Fibroblast of upper back skin (primary cell): ENCODE measurements at regions not wholly inside any gene's neighbourhood (a gene's known extent, or its start where the extent isn't known, plus 50 kb on each side); places are given as distances from the start of the nearest gene placed in this dataset.
A peak's percentile ranks its signal among the peaks of the same experiment; 100 is the strongest.

Experiments used
- DNase-seq: peaks from one replicate; pipeline ENCODE4 v3.0.0-alpha.2; 2013

DNA sequence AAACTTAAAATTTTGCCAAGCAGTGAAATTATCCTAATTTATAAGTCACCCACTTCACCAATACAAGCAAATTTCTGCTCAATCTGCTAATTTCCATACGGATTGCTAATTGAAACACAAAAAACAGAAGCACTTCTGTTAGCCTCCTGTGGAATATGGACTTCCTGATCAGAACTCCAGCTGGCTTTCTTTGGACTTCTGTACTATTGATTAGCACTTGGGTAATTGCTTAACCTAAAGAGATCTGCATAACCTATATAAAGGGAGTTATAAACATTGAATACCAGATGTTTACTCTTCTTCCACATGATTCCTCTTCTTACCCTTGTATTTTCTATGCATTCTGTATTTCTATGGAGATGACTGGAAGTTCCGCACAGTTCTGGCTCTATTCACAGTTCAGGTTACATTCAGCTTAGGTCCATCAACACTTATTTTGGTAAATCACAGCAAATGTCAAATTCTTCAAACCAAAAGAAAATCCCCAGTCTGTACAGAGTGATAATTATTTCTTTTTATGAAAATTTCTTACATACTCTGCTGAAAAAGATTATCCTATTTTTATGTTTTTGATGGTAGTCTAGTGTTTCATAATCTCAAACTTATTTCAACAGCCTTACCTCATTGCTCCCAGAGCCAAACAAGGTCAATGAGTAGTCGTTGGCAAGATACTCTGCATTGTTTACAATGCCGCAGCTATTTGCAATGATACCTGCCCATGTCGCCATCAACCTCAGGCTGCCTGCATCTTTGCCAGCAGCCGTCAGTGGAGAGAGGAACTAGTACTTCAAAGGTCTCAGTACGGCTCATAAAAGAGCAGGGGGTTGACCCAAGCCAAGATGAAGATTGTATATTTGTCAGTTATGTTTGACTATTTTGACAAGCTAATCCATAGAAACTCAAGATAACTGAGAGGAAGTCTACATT lies 225.6 kb downstream of the AHR start:
- peak; percentile 80 for DNase-seq

DNA sequence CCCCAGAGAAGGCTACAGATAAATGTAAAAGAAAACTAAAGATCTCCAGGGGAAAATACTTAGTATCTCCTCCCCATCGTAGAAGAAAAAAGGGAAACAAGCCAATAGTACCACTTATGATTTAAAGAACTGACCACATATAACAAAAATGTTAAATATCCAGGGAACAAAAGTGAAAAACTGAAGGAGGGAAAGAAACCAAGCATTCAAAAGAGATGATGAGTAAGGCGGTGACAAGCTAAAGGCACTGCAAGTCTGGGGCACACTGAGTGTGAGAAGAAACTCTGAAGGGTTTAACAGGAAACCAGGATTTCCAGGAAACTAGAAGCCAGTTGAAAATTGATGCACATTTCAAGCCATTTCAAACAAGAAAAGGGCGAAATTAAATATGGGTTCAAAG lies 226.3 kb downstream of the AHR start:
- DNase-seq, result peak; percentile 87

DNA sequence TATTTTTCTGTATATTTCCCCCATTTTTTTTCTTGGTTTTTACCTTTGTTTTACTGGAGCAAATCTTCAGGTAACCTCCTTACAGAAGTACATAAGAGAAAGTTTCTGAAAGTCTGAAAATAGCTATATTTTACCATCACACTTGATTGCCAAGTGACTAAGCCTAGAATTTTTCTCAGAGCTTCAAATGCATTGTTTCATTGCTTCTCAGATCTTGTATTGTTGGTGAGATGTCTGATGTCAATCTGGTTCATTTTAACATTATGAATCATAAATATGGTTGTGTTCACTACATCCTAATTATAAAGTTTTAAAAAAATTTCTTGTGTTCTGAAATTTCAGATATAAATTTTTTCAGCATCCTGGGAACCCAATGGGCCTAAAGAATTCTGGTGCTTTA lies 228.2 kb downstream of the AHR start:
- DNase-seq, result peak; percentile 49

DNA sequence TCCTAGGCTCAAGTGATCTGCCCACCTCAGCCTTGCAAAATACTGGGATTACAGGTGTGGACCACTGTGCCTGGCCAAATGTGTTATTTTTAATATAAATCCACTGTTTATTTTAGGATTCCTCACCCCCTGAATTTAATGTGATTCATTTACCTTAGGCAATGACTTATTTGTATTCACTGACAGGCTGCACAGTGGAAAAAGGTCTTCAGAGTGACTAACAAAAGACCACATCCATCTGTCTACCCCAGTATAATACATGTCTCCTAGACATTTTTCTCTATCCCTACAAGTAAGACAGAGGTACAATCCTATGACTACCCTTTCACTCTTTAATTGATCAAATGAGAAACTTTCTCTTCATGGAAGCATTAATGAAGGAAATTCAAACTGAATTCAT lies 230.2 kb downstream of the AHR start:
- peak; percentile 32 for DNase-seq

DNA sequence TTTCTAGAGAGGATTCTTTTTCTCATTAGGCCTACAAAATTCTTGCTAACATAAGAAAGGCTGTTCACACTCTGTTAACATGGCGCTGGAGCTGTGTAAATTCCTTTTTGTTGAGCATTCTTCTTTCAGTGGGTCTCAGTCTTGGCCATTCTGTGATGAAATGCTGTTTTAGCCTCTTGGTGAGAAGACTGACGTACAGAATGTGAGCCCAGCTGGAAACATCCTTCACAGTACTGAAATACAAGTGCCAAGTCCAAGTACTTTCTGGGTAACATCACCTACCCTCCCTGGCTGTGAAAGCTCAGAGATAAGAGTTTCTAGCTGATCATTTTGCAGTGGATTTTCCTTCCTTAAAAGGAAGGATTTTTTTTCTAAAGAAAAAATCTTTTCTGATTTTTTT lies 231.8 kb downstream of the AHR start:
- DNase-seq, result peak; percentile 84

DNA sequence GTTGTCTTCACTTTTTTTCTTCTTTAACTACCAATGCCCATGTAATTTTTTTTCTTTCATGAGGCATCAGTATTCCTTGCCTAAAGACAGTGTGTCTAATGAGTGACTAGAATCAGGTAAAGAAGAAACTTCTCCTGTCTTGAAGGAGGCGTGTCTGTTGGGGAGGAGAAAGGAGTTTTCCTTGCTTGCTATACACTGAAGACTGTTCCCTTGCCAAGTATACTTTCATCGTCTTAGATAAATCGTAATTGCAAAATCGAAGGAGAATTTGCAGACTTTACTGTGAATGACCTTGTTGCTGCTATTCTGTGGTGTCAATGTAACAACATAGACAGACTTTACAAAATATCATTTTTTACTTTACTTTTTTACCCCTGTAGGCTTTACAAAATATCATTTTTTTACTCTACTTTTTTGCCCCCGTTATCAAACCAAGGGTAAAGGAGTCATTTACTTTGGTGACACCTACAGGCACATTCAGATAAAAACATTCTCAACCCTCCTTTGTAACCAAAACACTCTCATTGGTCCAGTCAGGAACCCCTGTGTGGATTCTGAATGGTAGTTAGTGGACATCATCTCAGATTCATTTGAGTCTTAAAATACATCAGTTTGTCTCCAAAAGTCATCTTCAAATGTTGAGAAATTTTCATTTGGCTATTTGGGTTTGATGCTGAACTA lies 232.4 kb downstream of the AHR start:
- DNase-seq, result peak; percentile 32

DNA sequence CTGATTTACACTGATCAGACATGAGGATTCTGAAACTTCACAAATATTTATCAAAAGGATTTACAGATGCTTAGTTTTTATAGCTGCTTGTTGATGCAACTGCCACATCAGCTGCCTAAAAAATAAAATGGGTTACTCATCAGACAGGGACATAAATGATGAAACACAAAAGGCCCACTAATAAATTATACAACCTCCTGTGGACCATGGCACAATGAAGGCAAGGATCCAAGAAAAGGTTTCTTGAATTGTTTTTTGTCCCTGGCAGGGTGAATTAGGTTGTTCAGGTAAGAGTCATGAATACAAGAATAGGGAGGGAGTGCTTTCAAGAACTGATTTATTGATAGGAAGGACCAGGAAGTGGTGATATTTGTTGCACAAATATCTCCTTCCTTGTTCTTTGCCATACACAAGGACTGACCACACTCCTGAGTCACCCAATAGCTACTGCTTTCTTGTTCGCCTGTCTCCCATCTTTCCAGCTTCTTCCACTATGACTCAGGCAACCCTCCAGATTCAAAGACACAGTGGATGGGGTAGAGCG lies 234.5 kb downstream of the AHR start:
- peak; percentile 95 for DNase-seq

DNA sequence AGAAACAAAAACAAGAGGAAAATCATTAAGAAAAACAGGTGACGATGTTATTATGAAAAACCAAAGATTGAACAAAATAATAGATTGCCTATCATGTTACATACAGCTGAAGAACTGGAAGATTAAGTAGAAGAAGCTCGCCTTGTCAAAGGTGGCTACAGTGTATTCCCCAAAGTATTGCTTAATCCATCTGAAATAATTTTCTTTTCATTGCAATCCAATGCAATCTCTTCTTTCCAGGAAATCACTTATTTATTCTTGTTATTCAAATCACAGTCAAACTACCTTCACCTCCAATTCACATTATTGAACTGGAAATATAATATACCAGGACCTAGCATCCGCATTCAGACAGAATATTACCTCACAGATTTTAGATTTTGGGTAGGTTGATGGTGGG lies 235.9 kb downstream of the AHR start:
- no peak for DNase-seq

DNA sequence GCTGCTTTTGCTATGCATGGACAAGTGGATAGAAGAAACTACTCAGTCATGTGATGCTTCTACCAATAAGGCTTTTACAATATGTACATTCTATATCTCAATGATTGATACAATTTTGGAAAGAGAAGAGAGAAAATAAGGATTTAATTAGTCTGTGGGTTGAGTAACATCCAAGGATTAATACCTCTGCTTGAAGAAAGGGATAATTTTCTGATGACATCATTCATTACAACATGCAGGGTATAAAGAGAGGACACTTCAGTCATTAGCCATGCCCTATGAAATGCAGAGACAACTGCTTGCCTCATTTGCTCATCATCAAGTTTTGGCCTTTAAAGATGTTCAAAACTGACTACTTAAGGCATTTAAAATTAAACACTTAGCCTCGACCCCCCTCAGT lies 237.3 kb downstream of the AHR start:
- DNase-seq, result peak; percentile 85

DNA sequence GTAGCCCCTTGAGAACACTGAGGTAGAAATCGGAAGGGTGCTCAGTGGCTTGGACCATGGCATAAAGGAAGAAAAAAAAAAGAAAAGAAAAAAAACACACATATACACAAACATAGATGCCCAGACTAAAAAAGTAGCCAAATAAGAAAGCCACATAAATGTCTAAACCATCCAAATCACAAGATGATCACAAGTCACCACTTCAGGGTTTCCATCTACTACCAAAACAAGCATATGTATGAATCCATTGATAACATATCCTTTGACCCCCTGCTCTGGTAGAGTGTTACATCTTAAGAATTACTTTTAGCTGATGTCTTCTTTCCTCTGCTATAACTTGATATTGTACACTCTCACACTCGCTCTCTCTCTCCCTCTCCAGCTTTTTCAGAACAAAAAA lies 245.9 kb downstream of the AHR start:
- DNase-seq, result no peak

DNA sequence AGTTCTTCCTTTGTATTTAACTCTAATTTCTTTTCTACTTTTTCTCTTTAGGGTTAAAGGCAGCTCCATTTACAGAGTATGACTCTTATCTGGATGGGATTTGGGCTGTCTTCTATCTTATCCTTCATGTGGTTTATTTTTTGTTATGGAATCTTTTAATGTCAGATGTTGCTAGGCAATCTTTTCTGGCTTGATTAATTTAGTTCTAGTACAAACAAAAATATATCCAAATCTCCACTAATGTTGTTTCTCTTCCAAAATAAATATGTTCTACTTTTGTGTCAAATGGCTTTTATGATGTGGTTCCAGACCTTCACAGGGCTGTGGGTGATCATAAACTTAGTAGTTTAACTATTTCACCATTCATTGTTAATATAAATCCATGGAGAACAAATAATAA lies 246.9 kb downstream of the AHR start:
- DNase-seq, result no peak

DNA sequence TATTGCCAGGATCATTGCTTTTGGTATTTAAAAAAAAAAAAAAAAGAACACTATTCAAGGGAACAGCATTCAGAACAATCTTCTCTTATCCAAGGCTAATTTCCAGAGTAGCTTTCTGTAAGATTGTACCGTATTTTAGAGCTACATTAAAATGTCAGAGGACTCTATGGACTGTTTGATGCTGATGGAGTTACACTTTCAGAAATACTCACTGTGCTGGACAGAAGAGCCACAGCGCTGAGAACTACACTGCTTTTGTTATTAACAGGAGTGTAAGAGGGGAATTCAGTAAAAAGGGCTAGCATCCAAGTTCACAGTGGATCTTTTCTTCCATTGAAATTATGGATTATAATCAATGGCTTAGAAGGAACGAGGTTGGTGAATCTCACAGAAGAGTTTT lies 247.7 kb downstream of the AHR start:
- no peak for DNase-seq

DNA sequence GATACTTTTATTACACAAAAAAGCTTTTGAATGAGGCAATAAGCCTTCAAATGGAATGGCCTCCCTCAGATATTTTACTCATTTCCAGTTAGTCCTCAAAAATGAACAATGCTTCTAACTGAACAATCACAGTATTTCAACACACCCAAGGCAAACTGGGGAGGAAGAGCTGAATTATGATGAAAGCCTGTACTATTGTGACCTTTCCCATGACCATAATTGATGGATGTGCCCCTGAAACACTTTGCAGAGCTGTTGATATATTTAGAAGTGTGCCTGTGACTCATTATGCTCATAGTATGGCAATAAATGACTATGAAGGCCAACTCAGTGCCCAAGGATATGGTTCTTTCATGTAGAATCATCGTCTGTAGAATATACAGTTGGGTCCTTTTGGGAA lies 248.1 kb downstream of the AHR start:
- DNase-seq, result peak; percentile 83

DNA sequence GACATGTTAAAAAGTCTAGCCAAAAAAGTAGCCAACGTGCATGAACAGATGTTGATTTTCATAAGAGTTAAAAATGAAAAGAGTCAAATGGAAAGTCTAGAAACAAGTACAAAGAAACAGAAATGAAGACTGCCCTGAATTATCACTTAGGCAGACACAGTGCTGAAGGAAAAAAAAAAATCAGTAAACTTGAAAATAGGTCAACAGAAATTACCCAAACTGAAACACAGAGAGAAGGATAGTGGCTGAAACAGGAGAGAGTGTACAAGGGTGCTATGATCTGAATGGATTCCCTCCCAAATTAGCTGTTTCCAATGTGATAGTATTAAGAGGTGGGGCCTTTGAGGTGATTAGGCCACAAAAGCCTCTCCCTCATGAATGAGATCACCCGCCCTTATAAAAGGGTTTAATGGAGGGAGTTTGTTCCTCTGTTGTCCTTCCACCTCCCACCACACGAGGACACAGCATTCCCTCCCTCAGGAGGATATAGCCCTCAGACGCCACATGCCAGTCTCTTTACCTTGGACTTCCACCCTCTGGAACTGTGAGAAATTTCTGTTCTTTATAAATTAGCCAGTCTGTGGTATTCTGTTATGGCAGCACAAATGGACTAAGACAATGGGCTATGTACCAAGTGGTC lies 249.7 kb downstream of the AHR start:
- no peak for DNase-seq

DNA sequence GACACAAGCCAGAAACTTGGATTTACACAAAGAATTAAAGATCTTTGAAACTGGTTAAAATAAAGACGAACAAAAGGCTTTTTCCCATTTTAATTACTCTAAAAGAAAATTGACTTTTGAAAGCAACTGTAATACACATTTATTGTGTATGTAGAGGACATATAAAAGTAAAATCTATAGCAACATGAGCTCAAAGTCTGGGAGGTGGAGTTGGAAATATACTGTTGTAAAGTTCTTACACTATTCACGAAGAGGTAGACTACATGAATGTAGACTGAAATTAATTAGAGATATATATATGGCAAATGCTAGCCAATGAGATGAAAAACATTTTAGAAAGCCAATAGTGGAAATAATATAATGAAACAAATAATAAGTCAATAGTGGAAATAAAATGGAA lies 251.0 kb downstream of the AHR start:
- no peak for DNase-seq

DNA sequence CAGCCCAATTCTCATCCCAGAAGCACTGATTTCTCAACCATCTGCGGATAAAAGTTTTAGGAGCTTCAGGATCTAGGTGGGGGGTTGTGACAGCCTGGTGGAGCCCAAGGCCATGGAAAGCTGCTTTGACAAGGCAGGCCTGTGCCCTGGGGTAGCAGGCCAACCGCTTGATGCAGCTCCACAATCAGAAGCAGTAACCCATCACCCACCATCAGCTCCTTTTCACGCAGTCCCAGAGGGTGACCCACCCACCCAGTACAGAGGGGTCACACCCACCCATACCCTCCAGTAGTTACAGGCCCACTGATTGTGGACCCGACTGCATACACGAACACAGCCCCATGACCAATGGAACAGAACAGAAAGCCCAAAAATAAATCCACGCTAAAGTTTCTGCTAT lies 253.9 kb downstream of the AHR start:
- DNase-seq, result no peak

DNA sequence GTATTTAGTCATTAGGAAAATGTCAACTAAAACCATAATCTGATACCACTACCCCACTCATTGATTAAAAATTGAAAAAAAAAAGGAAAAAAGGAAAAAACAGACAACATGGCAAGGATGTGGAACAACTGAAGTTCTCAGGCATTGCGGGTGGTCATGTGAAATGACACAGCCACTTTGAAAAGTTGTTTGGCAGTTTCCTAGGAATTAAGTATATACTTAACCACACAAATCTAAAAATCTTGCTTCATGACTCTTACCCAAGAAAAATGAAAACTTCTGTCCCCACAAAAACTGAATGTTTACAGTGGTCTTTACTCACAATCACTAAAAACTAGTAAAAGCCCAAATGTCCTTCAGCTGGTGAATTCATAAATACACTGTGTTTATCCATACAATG lies 254.5 kb downstream of the AHR start:
- peak; percentile 40 for DNase-seq

DNA sequence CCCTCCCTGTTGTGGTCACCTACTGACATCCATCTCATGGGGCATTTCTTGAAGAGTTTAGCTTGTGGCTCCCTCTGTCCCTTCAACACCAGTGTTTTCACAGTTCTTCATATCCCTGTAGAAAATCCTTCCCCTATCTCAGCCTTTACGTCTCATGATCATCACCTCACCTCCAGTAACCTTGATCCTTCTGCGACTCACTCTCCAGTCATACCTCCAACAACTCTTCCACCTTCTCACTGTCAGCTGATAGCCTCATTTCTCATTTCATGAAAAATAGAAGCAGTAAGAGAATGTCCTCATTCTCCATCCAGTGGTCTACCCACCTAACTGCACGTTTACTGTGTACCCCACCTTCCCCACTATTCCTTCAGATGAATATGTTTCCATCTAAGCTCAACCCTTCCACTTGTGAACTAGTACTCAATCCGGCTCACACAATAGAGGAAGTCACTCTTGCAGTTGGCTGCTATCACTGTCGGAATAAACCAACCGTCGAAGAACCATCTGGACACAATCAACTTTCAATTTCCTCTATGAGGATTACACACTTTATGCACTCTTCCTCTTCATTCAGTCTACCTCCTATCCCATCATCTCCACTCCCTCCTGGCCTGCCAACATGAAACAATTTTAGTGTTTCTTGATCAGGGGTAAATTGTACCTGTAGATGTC lies 256.0 kb downstream of the AHR start:
- no peak for DNase-seq

DNA sequence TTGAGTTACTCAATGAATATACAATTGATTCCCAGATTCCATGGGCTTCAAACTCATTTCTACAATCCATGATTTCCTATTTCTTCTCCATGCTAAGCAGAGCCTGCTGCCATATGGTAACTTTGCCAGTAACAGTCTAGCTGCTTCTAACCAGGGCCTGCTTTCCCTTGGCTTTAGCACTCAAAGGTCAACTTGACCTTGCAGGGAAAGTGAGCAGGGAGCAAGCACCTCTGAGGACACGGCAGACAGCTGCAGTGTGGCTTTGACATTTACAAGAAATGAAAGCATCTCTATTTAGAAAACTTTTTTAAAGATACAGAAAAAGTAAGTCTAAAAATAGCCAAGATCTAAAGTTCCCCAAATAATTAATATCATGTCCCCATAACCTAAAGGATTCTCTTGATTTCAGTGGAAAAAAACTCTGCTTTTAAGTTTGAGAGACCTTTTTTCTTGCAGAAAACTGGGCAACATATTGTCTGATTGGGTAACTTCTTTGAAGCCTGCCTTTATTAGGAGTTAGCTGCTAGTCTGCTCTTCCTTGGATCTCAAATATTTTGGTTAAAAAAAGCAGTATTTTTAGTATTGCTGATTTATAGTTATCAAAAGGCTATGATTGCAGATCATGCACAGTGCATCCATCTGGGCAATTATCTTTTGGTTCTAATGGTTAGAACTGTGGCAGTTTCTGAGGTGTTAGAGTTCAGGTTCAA lies 257.9 kb downstream of the AHR start:
- DNase-seq, result no peak

DNA sequence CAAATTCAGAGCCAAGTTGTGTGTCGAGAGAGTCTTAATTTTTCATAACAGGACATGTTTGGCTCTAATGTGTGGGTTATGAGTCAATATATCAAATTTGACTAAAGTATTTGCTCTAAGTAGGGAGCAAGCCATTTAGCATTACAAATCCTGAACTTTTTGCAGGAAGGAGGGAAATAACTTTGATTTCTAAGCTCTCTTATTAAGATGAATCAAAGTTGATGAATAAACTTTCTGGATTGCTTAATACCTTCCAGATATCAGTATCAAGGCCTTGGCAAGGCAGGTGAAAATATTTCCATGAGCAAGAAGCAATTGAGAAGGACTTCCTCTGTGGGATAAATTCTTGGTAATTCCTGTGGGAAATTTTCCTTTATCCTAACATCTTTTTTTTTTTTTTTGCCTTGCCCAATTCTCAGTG lies 258.8 kb downstream of the AHR start:
- DNase-seq, result peak; percentile 82

DNA sequence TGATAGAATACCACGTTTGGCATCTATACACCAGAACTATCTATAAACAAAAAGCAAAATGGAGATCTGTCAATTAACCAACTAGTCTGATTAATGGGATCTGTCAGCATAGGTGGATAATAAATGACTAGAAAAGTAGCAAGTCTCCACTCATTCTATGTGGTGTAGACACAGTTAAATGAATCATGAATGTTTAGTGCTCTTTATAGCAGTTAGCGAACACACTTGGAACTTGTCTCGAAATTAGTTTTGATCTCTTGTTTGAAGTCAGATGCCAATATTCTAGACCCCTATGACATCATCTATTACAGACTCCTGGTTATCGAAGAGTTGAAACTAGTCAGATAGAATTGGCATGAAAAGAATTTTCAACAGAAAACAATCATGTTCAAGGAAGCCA lies 259.7 kb downstream of the AHR start:
- no peak for DNase-seq

DNA sequence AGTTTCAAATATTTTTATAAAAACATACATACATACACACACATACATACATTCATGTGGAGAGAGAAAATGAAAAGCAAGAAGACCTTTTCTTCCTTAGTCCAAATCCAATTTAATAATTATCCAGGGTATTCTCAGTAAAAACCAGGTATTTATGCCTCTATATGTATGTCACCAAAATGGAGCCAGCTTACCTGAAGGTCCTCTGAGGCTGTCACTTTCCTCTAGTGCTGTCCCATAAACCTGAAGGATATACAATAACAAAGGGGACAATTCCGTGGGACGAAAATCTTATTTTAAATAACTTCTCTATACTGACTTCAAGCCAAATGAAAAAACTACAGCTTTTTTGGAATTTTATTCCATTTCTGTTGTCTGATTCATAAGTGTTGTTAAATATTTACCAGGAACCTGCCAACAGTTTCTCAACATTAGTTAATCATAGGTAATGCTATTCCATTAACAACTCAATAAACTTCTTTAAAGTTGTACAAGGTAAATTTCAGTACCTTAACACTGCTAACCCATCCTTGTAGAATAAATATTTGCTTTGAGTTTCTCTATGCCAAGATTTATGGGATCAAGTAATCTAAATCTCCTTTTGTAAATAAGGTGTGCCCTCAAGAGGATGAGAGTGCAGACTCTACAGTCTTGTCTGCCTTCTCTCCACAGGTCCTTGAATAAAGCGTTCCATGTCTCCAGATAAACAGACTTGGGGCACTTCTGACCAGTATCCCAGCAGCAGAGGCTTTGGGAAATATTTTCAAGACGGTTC lies 260.3 kb downstream of the AHR start:
- no peak for DNase-seq
